HepG2 (cell line): ENCODE measurements at regions not wholly inside any gene's neighbourhood (a gene's known extent, or its start where the extent isn't known, plus 50 kb on each side); places are given as distances from the start of the nearest gene placed in this dataset.

ENCODE experiments used
- MAFK ChIP-seq, 2 experiments: IDR thresholded peaks in 1 of 2; conservative IDR thresholded peaks in 1 of 2; 2 replicates each; pipeline ENCODE4 v1.6.1; 2011; ENCODE audit warnings: improper control_type of control experiment in 2 of 2, low read length in 2 of 2
- MLXIP ChIP-seq: sonication (generic); formaldehyde crosslinking; IDR thresholded peaks from 2 replicates; pipeline ENCODE4 v1.9.0; 2021; ENCODE audit warnings: missing genetic modification reagents, borderline replicate concordance
- SALL2 ChIP-seq: sonication (generic); formaldehyde crosslinking; IDR thresholded peaks from 2 replicates; pipeline ENCODE4 v1.8.1; 2023; ENCODE audit warnings: mild to moderate bottlenecking, missing genetic modification reagents, inconsistent platforms
- SMAD1 ChIP-seq: sonication (generic); formaldehyde crosslinking; IDR thresholded peaks from 2 replicates; pipeline ENCODE4 v1.4.0; 2020; ENCODE audit warnings: missing genetic modification reagents, low read depth, mild to moderate bottlenecking, borderline replicate concordance
- TBP ChIP-seq: sonication (generic); formaldehyde crosslinking; IDR thresholded peaks from 2 replicates; pipeline ENCODE4 v1.5.0; 2020; ENCODE audit warnings: missing genetic modification reagents
- TFAP4 ChIP-seq: sonication (generic); IDR thresholded peaks from 2 replicates; pipeline ENCODE4 v1.6.1; 2016; ENCODE audit warnings: low read depth, borderline replicate concordance
- ZHX1 ChIP-seq: sonication (generic); formaldehyde crosslinking; IDR thresholded peaks from 2 replicates; pipeline ENCODE4 v1.8.1; 2022; ENCODE audit warnings: low read depth, mild to moderate bottlenecking, missing genetic modification reagents
- ZNF747 ChIP-seq: sonication (generic); formaldehyde crosslinking; IDR thresholded peaks from 2 replicates; pipeline ENCODE4 v1.8.1; 2023; ENCODE audit warnings: missing genetic modification reagents, mild to moderate bottlenecking, borderline replicate concordance
- ZNF777 ChIP-seq: sonication (generic); formaldehyde crosslinking; IDR thresholded peaks from 2 replicates; pipeline ENCODE4 v1.4.0; 2020; ENCODE audit warnings: missing genetic modification reagents
- ZNF879 ChIP-seq: sonication (generic); formaldehyde crosslinking; IDR thresholded peaks from 2 replicates; pipeline ENCODE4 v1.8.1; 2023; ENCODE audit warnings: missing genetic modification reagents
- TF ChIP-seq, protein P1 (sequence below), 2 experiments: sonication (generic) in 1 of 2; formaldehyde crosslinking in 1 of 2; IDR thresholded peaks; 2 replicates each; pipeline versions ENCODE4 v1.4.0 to v1.6.1; 2018 to 2020; ENCODE audit warnings: missing genetic modification reagents in 2 of 2, borderline replicate concordance in 1 of 2, low read depth in 1 of 2, mild to moderate bottlenecking in 1 of 2, missing biosample characterization in 1 of 2
- TF ChIP-seq, protein P2 (sequence below): sonication (generic); formaldehyde crosslinking; IDR thresholded peaks from 2 replicates; pipeline ENCODE4 v1.5.0; 2020; ENCODE audit warnings: mild to moderate bottlenecking, missing genetic modification reagents, moderate library complexity
- TF ChIP-seq, protein P3 (sequence below): sonication (generic); formaldehyde crosslinking; IDR thresholded peaks from 2 replicates; pipeline ENCODE4 v1.5.0; 2020; ENCODE audit warnings: missing genetic modification reagents

DNA sequence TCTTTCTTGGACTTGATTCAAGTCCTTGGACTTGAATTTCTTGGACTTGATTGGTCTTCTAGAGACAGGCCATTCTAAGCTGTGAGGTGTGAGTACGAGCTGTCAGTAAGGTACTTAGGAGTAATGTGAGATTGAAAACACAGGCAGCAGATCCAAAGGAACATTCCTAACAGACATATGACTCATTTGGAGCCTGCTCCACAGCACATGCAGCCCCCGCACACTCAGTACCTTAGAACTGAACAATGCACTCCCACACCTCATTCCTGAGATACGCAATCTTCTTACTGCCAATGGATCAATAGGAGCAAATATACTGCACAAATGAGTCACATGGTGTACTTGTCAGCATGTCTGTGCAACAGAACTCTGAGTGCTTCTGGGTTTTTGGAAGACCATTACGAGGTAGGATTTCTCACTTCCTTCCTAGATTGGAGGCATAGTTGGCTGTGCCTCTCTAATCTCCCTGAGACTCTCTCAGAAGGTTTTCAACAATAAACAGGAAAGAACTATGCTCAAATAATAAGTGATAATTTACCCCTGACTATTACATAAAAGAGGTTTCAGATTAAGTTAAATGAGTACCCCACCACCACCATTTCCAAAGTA, 243.1 kb downstream of the KCNA4 start:
- TF ChIP-seq, protein P1, sequence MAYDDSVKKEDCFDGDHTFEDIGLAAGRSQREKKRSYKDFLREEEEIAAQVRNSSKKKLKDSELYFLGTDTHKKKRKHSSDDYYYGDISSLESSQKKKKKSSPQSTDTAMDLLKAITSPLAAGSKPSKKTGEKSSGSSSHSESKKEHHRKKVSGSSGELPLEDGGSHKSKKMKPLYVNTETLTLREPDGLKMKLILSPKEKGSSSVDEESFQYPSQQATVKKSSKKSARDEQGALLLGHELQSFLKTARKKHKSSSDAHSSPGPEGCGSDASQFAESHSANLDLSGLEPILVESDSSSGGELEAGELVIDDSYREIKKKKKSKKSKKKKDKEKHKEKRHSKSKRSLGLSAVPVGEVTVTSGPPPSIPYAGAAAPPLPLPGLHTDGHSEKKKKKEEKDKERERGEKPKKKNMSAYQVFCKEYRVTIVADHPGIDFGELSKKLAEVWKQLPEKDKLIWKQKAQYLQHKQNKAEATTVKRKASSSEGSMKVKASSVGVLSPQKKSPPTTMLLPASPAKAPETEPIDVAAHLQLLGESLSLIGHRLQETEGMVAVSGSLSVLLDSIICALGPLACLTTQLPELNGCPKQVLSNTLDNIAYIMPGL (CRISPR knock-in tag; IDR thresholded peaks at IDR 0.05; ENCODE audit: borderline replicate concordance in 1 of 2, low read depth in 1 of 2) = no peak
- TF ChIP-seq MAFK (conservative IDR thresholded peaks at IDR 0.05 in 1 of 2, IDR thresholded peaks at IDR 0.05 in 1 of 2; ENCODE audit: low read length in 2 of 2) (no peak), TFAP4 (no peak), TBP (CRISPR knock-in tag) (no peak), ZNF747 (CRISPR knock-in tag) (no peak), ZHX1 (no peak), SALL2 (CRISPR knock-in tag) (no peak), MLXIP (CRISPR knock-in tag) (no peak), SMAD1 (CRISPR knock-in tag) (no peak), ZNF879 (no peak), ZNF777 (CRISPR knock-in tag) (no peak)
- TF ChIP-seq, protein P2, sequence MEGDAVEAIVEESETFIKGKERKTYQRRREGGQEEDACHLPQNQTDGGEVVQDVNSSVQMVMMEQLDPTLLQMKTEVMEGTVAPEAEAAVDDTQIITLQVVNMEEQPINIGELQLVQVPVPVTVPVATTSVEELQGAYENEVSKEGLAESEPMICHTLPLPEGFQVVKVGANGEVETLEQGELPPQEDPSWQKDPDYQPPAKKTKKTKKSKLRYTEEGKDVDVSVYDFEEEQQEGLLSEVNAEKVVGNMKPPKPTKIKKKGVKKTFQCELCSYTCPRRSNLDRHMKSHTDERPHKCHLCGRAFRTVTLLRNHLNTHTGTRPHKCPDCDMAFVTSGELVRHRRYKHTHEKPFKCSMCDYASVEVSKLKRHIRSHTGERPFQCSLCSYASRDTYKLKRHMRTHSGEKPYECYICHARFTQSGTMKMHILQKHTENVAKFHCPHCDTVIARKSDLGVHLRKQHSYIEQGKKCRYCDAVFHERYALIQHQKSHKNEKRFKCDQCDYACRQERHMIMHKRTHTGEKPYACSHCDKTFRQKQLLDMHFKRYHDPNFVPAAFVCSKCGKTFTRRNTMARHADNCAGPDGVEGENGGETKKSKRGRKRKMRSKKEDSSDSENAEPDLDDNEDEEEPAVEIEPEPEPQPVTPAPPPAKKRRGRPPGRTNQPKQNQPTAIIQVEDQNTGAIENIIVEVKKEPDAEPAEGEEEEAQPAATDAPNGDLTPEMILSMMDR (CRISPR knock-in tag) = no peak
- TF ChIP-seq, protein P3, sequence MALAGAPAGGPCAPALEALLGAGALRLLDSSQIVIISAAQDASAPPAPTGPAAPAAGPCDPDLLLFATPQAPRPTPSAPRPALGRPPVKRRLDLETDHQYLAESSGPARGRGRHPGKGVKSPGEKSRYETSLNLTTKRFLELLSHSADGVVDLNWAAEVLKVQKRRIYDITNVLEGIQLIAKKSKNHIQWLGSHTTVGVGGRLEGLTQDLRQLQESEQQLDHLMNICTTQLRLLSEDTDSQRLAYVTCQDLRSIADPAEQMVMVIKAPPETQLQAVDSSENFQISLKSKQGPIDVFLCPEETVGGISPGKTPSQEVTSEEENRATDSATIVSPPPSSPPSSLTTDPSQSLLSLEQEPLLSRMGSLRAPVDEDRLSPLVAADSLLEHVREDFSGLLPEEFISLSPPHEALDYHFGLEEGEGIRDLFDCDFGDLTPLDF (CRISPR knock-in tag) = no peak
